ENCODE measurements at regions not wholly inside any gene's neighbourhood (a gene's known extent, or its start where the extent isn't known, plus 50 kb on each side); places are given as distances from the start of the nearest gene placed in this dataset.

- TF ChIP-seq POLR2A (IDR thresholded peaks at IDR 0.05), result no peak
- no peak for TF ChIP-seq CTCF (IDR thresholded peaks at IDR 0.05)
Observed at GRCh38 chr7:9854605-9855004, 1119.1 kb upstream of the PHF14 start.
